Right lung (tissue), 2 donors: ENCODE measurements at regions not wholly inside any gene's neighbourhood (a gene's known extent, or its start where the extent isn't known, plus 50 kb on each side); places are given as distances from the start of the nearest gene placed in this dataset.
"Not testable (repeated sequence)": the region's sequence is repeated elsewhere in the genome, so short reads cannot be mapped to it uniquely, and the experiment has no call there.

Experiments used
- DNase-seq, 2 donors: peaks; one replicate each; pipeline ENCODE4 v3.0.0-alpha.2; 2013

DNA sequence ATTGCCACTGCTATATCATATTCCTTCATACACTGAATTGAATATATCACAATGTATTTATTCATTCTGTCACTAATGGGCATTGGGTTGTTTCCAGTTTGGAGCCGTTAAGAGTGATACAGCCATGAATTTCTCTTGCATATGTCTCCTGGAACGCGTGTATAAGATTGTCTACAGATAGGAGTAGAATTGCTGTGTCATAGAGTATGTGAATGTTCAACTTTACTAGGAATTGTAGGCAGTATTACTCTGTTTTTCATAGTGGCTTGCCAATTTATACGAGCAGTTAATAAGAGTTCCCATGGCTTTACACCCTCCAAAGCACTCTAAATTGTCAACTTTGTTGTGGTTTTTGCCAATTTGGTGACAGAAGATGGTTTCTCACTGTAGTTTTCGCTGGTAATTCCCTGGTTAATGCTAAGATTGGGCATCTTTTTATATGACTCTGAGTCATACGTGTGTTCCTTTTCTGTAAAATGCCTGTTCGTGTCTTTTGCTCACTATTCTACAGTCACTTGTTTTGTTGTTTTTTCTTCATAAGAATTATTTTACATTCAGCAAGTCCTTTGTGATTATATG lies 136.1 kb upstream of the LIPC start:
- DNase-seq: no peak

DNA sequence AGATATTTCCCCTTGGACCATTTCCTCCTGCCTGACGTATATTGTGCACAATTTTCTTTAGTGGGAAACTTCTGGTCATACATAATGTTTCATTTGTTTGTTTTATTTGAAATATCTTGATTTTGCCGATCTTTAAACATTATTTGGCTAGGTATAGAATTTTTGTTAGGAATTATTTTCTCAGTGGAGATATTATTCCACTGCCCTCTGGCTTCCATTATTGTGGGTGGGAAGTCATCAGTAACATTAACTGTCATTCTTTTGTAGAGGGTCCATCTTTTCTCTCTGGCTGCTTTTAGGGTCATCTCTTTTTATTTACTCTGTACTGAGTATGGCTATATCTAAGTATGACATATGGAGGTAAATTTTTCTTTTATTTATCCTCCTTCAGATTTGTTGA lies 135.5 kb upstream of the LIPC start:
- DNase-seq: no peak

DNA sequence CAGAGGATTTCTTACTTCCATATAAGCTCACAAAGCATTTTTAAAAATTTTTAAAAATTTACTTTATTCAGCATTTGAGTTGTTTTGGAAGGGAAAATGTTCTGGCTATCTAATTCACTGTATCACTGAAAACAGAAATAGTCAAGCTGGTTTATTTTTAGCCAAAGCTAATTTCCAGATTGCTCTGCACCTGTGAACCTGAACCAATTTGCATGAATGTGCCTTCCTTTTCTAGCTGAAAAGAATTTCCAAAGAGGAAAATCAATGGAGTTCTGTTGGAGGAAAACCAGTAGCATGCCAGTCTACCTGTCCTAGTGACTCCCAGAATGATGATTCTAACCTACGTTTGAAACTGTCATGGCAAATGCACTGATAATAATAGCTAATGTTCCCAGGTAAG lies 134.2 kb upstream of the LIPC start:
- no peak for DNase-seq

DNA sequence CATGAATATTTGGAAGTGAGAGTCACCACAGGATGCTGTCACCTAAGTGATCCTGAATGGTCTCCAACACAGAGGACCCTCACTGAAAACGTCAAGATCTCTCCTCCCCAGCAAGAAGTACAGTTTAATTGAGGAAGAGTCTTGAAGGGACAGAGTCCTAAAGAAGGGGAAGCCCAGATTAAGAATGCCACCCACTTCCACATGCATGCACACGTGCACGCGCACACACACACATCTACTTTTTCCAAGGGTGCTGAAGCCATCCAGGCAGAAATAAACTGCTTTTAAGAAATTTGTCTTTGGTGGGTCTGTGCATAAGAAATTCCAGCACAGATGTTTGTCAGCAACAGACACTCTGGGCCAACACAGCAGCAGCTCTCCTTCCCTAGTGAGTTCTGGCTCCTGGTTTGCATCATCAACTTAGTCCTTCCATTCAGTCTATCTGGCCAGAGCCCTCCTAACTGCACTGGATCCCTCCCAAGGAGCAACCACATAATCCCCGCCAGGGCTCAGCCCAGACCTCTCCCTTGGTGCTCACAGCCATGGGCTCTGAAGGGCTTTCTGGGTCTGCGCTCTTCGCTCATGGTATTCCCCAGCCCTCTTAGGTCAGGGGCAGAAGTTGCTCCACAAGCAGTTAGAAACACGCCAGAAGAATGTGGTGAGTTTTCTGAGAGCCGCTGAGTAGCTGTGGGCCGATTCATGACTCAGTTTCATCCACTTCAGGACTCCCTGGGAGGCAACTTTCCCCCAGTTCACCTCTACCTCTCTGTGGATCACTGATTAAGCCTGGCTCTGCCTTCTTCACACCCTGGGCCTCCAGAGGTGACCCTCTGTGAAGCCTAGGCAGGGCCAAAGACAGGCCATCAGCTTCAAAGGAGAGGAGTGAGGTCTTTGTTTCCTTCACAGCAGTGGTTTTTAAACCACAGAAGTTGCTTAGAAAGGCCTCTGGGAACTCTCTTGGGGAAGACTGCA lies 132.6 kb upstream of the LIPC start:
- no peak for DNase-seq

DNA sequence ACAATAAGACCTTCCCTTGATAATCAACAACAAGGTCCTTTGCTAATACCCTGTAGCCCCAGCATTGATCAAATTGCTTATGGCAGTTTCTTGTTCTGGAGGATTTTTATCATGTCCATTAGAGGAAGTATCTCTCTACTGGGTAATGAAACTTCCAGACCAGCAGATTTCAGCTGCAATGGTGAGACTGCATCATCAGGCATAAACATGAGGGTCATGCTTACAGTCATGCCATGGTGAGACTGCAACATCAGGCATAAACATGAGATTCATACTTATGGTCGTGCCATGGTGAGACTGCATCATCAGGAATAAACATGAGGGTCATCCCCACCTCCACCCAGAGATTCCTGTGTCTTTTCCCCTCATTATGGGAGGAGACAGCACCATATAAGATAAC lies 129.0 kb upstream of the LIPC start:
- no peak for DNase-seq

DNA sequence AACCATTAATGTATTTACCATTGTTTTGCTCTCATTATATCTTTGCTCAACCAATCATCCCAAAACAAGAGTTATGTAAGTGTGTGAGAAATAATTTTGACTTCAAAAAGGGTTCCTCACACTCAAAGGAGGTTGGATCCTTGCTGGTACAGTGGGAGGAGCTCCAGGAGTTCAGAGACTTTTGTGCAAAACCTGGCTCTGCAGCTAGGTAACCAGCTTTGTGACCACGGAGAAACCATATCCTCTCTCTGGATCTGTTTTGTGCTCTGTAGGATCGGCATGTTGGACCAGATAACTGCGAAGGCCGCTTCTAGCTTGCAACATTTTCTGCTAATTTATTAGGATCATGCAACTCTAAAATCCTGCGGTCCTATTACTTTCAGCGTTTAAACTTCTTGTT lies 128.6 kb upstream of the LIPC start:
- DNase-seq: no peak

DNA sequence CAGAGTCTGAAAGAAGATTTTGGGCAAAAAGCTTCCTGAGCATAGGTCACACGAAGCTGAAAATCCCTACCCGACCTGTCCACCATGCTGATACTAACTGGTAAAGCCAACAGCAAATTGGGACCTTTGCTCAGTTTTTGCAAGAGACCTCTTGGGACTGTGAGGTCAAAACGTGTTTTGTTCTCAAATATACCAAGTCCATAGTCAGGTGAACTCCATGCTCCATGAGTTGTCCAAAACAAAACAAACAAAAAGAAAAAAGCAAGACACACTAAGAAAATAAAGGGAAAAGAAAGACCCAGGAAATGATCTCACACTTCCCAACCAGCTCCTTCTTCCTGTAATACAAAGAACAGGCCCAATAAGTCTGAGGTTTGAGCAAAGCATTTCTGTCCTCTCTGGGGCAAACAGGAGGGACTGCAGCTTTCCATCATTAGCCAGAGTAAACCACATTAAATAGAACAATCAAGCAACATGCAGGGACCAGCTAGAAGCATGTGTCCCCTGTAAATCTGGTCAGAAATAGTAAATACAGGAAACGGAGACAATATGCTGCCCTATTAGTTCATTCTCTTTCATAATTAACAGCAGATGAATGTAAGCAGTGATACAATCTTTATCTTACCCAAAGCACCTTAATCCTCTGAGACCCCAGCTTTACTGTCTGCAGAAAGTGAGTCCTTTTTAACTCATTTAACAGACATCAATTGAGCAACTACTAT lies 125.0 kb upstream of the LIPC start:
- no peak for DNase-seq

DNA sequence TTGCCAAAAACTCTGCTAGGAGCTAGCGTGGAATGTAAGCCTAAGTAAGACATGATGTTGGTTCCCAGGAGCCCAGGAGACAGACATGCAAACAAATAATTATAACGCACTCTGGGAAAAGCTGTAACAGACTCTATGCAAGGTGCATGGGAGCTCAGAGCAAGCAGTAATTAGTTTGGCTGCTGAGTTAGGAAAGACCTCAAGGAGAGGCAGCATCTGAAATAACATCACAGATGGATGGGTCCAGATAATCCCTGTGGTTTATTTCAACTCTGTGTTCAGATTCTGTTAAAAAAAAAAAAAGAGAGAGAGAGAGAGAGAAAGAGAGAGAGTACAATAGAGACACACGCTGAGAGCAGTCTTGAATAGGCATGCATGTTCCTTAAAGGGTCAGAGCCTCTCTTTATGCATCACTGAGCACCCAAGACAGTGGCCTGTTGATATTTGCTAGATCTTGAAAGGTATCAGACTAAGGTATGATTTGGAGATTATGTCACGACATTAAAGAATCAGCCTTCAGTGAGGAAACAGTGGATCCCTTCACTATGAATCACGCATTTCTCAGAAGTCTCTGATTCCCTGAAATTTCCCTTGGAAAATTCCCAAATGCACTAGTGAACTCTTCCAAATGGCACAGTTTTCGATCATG lies 124.4 kb upstream of the LIPC start:
- no peak for DNase-seq

DNA sequence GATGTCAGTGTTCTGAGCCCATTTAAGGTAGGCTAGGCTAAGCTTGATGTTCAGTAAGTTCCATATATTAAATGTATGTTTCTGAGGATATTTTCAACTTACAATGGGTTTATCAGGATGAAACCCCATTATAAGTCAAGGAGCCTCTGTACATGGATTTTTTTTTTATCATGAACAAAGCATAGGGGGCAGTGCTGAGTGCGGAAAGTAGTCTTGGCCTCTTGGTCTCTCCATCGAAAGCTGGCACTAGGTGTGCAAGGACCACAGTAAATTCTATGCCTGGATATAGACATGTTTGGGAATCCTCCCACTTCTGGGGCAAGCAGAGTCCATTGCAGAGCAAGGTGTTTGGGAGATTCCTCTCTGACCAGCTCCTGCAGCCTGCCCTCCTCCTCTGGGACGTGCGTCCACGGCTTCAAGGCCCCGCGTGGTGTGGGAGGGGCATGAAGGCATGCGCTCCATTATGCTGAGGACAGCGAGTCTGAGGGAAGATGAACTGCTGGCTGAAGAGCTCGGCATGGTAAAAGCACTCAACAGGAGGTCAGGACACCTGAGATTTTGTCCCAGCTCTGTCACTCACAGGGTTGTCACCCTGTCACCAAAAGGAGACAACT lies 122.9 kb upstream of the LIPC start:
- DNase-seq: no peak

DNA sequence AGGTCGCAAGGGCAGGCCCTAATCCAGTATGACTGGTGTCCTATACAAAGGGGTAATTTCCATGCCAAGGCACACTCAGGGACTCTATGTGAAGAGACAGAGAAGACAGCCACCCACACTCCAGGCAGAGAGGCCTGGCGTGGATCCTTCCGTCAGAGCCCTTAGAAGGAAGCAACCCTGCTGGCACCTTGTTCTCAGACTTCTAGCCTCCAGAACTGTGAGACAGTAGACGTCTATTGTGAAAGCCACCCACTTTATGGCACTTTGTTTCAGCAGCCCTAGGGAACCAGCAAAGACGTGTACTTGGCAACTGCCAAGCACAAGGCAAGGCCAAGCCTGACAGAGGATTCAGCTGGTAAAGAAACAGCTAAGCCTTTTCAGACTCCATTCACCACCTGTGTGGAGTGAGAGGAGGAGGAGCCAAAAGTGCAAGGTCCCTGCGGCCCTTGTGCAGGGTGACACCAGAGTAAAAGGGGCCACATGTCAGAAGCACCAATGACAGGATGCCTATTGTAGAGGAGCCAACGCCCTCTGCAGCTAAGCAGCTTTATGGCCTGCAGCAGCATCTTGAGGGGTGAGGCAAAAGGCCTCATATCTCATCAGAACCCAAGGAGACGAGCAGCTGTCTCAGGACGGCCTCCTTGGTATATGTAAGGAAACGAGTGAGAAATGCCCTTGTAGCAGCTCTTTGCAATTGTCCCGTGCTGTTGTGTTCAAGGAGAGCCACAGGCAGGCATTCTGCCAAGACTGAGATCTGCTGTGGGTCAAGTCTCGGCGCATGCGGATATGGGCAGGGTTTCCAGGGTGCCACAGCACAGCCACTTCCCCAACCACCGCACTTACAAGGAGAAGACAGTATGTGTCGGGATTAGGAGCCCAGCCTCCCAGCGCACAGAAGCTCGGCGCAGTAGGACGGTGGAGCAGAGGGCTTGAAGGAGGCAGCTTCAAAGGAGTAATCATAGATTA lies 121.5 kb upstream of the LIPC start:
- no peak for DNase-seq

DNA sequence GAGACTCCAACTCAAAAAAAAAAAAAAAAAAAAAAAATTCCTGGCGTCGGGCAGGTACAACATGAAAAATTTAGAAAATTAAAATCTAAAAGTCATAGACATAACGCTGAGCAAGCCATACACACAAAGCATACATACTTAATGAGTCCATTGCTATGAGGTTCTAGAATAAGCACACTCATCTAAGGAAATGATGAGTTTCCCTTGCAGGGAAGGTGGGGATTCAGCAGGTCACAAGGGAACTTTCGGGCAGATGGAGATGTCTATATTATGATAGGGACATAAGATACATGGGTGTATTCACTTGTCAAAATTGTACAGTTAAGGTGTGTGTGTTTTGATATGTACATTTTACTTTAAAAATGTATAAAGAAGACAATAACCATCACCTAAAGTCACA lies 120.2 kb upstream of the LIPC start:
- no peak for DNase-seq

DNA sequence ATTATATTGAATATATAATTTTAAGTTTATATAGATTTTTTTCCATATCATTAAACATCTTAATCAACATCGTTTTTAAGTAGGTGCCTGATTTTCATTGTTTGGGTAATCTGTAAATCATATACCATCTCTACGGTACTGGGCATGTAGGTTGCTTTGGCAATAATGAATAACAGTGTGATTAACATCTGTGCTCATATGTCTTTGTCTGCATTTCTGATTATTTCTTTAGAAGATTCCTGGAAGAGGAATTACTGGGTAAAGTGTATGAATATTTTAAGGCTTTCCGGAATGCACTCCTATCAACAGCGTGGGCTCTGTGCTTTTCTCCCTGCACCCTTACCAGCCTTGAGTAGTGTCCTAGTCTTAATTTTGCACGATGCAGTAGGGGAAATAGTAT lies 119.8 kb upstream of the LIPC start:
- no peak for DNase-seq

DNA sequence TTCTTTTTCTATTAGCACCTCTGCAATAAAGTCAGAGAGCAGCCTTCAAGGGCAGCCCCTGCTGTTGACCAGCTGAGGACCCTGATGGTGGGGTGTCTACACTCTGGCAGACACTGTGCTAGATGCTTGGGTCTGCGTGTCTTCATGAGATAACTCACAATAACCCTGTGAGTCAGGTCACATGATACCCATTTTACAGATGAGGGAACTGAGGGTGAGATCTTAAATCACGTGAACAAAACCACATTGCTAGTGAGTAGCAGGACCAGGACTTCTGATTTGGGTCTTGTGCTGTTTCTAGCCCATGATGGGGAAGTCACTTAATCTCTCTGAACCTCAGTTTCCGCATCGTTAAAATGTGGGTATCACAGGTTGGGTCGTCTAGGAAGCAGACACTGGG lies 118.5 kb upstream of the LIPC start:
- no peak for DNase-seq

DNA sequence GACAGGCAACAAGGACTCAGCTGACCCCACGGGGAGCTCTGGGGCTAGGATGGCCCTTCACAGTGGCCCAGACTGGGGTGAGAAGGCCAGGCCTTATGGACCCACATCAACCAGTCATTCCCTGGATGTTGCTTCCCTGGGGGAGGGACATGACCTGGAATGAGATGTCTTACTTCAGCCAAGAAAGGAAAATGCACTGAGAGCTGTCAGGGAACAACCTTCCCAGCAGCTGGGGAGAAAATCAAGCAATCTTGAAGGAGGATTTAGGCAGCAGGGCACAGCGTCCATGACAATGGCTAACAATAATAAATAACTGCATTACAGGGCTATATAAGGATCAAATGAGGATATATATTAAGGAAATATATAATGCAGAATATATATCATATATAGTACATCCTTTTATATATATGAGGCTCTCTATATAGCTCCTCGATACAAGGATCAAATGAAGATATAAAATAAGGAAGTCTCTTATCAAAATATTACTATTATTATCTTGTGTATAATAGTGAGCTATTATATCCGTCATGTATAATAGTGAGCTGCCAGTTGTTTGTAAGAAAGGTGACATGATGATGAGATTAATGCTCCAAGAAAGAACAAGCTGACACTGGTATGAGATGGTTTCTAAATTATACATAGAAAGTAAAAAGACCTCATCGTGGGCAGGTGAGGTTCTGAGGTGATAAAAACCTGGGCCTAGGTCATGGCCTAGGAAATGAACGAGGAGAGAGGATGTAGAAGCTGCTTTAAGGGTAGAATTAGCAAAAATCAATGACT lies 117.8 kb upstream of the LIPC start:
- DNase-seq: no peak

DNA sequence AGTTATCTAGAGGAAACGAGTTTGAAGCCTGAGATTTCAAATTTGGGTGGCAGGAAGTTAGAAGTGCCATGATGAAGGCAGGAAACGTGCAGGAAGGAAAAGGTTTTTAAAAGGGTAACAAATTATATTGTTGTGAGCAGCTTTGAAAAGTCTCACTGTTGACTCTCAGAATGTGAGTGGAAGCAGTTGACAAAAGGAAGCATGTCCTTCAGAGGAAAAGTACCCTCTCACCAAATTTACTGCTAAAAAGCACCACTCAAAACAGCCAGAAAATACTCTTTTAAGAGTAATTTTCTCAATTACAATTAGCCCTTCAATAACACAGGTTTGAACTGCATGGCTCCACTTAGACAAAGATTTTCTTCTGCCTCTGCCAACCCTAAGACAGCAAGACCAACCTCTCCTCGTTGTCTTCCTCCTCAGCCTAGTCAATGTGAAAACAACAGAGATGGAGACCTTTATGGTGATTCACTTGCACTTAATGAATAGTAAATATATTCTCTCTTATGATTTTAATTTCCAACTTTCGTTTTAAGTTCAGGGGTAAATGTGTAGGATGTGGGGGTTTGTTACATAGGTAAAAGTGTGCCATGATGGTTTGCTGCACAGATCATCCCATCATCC lies 117.1 kb upstream of the LIPC start:
- no peak for DNase-seq

DNA sequence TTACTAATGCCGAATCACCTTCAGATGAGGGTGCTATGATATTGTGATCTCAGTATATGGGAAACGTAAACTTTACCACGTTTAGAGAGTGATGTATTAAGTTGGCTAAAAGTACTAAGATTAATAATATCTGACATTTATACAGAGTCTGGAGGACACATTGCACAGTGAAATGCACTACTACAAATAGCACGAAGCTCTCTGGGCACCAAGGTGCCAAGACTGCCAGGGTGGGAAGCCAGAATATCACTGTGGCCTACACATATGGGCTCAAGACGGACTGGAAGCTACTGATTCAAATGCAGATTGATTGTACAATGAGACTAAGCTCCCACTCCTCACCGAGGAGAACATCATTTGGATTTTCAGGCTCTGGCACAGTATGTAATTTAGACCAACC lies 113.3 kb upstream of the LIPC start:
- DNase-seq: no peak

DNA sequence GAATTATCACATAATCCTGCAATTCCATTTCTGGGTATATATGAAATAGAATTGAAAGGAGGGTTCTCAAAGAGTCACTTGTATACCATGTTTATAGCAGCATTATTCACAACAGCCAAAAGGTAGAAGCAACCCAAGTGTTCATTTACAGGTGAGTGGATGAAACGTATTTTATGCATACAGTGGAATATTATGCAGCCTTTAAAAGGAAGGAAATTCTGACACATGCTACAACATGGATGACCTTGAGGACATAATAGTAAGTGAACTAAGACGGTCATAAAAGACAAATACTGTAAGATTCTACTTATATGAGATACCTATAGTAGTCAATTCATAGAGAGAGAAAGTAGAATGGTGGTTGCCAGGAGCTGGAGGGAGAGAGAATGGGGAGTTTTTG lies 110.8 kb upstream of the LIPC start:
- DNase-seq: no peak

DNA sequence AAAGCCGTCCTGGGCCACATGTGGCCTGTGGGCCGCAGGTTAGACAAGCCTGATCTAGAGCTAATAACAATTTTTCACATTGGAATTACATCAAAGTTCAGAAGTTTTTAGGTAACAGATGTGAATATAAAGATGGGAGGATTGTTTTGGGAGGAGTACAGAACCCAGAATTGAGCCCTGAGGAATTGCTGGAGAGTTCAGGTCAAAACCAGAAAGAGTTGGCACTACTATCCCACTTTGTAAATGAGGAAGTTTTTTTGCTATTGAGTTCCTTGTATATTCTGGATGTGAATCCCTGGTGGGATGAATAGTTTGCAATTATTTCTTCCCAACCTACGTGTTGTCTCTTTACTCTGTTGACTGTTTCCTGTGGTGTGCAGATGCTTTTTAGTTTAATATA lies 109.5 kb upstream of the LIPC start:
- no peak for DNase-seq

DNA sequence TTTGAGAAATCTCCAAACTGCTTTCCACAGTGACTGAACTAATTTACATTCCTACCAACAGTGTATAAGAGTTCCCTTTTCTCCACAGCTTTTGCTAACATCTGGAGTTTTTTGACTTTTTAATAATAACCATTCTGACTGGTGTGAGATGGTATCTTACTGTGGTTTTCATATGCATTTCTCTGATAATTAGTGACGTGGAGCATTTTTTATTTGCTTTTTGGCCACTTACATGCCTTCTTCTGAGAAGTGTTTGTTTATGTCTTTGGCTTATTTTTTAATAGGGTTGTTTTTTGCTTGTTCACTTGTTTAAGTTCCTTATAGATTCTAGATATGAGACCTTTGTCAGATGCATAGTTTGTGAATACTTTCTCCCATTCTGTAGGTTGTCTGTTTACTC lies 108.5 kb upstream of the LIPC start:
- not testable (repeated sequence) for DNase-seq
